PC-9 (cell line): ENCODE measurements at regions not wholly inside any gene's neighbourhood (a gene's known extent, or its start where the extent isn't known, plus 50 kb on each side); places are given as distances from the start of the nearest gene placed in this dataset.

Experiments
- BruUV-seq: library from RNA; stranded (reverse); fragments of 400-500 nt; replicated peaks from 2 replicates; lab custom pipeline; 2021; lab: Mats Ljungman, UMichigan
- CTCF ChIA-PET: fragments of 300-600 bp; sonication (Branson Sonifier 250); formaldehyde crosslinking; loops from one replicate; lab custom pipeline; 2022; ENCODE audit warnings: antibody characterized with exemption; lab: Charles Lee
- POLR2A ChIA-PET: fragments of 300-600 bp; sonication (Branson Sonifier 250); formaldehyde crosslinking; loops from one replicate; lab custom pipeline; 2022; ENCODE audit warnings: antibody characterized with exemption; ENCODE audit not compliant: unreplicated experiment; lab: Charles Lee
- DNase-seq, 2 experiments: peaks; one replicate each; pipeline versions ENCODE4 v3.0.0 to v3.0.0-alpha.2; 2015 to 2022; ENCODE audit warnings: mixed read lengths in 1 of 2
- H2AFZ ChIP-seq: fragments of 200-600 bp; sonication (generic); 2 replicates; pipeline ENCODE4 v1.8.1; 2017; ENCODE audit warnings: antibody characterized with exemption
- H3F3A ChIP-seq: fragments of 200-600 bp; sonication (generic); 2 replicates; pipeline ENCODE4 v1.8.1; 2017; ENCODE audit warnings: antibody characterized with exemption, mild to moderate bottlenecking, low read depth; ENCODE audit not compliant: insufficient read depth
- H3K27ac ChIP-seq: fragments of 200-600 bp; sonication (generic); 2 replicates; pipeline ENCODE4 v1.6.1; 2016; ENCODE audit warnings: mixed run types
- H3K27me3 ChIP-seq: fragments of 200-600 bp; sonication (generic); 2 replicates; pipeline ENCODE4 v1.6.1; 2016; ENCODE audit warnings: low read depth, mixed run types; ENCODE audit not compliant: insufficient read depth
- H3K36me3 ChIP-seq: fragments of 200-600 bp; sonication (generic); 2 replicates; pipeline ENCODE4 v1.6.1; 2016; ENCODE audit warnings: low read depth, mixed run types
- H3K4me1 ChIP-seq: fragments of 200-600 bp; sonication (generic); replicated peaks from 2 replicates; pipeline ENCODE4 v1.6.1; 2016; ENCODE audit warnings: mixed run types; ENCODE audit not compliant: insufficient read depth
- H3K4me2 ChIP-seq: fragments of 200-600 bp; sonication (generic); 2 replicates; pipeline ENCODE4 v1.6.1; 2017; ENCODE audit warnings: mixed run types
- H3K4me3 ChIP-seq: fragments of 200-600 bp; sonication (generic); 2 replicates; pipeline ENCODE4 v1.6.1; 2016; ENCODE audit warnings: mixed run types
- H3K79me2 ChIP-seq: fragments of 200-600 bp; sonication (generic); 2 replicates; pipeline ENCODE4 v1.6.1; 2017; ENCODE audit warnings: low read depth, mixed run types
- H3K9me2 ChIP-seq: fragments of 200-600 bp; sonication (generic); 2 replicates; pipeline ENCODE4 v1.8.1; 2017; ENCODE audit warnings: mild to moderate bottlenecking; ENCODE audit not compliant: insufficient read depth
- H3K9me3 ChIP-seq: fragments of 200-600 bp; sonication (generic); 2 replicates; pipeline ENCODE4 v1.8.1; 2016; ENCODE audit warnings: low read depth; ENCODE audit not compliant: insufficient read depth
- H4K20me1 ChIP-seq: fragments of 200-600 bp; sonication (generic); 2 replicates; pipeline ENCODE4 v1.8.1; 2017; ENCODE audit not compliant: insufficient read depth
- EZH2 ChIP-seq: fragments of 200-600 bp; sonication (generic); IDR thresholded peaks from 2 replicates; pipeline ENCODE4 v1.8.0; 2017; ENCODE audit warnings: antibody characterized with exemption, low read depth
- intact Hi-C: fragments of 100-400 bp; cut with micrococcal nuclease; formaldehyde crosslinking; loops from one replicate; pipeline ENCODE4 v1.10.0; 2022; ENCODE audit not compliant: unreplicated experiment
- TF ChIP-seq, protein P1 (sequence below): fragments of 200-600 bp; sonication (generic); conservative IDR thresholded peaks from 2 replicates; pipeline ENCODE4 v1.6.1; 2017; ENCODE audit warnings: mixed run types, antibody characterized with exemption, mild to moderate bottlenecking, moderate library complexity

DNA sequence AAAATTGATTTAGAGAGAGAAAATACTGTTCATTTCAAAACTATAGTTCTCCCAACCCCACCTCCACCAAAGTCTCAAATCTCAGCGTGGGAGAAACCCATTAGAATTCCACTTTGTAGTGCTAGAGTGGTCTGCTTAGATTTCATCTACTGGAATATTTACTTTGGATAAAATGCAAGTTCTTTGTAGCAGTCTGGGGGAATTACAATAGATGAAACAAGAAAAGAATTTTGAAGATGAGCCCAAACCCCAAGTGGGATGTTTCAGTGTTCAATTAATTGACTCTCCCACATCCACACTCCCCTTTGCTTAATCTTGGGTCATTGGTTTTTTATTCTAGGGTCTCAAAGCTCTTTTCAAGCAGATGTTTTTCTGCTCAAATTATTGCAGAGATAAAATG lies 97.8 kb downstream of the RPL22L1 start:
- Histone ChIP-seq H3K4me1 (no peaks in the 10 kb centered on the region), H3K9me3 (no peaks in the 10 kb centered on the region), H3K4me3 (no peak overlapping the region), H3K36me3 (no peaks in the 10 kb centered on the region), H3K9me2 (no peaks in the 10 kb centered on the region), H3K4me2 (no peak overlapping the region), H3K79me2 (no peaks in the 10 kb centered on the region), H3K27me3 (no peaks in the 10 kb centered on the region), H2AFZ (no peak overlapping the region), H4K20me1 (no peaks in the 10 kb centered on the region), H3F3A (no peaks in the 10 kb centered on the region), H3K27ac (no peak overlapping the region)
- intact Hi-C loops: no loop called here
- no TSS peak for BruUV-seq
- DNase-seq: no peak
- CTCF ChIA-PET: no interaction called here
- TF ChIP-seq, protein P1, sequence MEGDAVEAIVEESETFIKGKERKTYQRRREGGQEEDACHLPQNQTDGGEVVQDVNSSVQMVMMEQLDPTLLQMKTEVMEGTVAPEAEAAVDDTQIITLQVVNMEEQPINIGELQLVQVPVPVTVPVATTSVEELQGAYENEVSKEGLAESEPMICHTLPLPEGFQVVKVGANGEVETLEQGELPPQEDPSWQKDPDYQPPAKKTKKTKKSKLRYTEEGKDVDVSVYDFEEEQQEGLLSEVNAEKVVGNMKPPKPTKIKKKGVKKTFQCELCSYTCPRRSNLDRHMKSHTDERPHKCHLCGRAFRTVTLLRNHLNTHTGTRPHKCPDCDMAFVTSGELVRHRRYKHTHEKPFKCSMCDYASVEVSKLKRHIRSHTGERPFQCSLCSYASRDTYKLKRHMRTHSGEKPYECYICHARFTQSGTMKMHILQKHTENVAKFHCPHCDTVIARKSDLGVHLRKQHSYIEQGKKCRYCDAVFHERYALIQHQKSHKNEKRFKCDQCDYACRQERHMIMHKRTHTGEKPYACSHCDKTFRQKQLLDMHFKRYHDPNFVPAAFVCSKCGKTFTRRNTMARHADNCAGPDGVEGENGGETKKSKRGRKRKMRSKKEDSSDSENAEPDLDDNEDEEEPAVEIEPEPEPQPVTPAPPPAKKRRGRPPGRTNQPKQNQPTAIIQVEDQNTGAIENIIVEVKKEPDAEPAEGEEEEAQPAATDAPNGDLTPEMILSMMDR: no peak
- no peak for TF ChIP-seq EZH2
- POLR2A ChIA-PET: no interaction called here

DNA sequence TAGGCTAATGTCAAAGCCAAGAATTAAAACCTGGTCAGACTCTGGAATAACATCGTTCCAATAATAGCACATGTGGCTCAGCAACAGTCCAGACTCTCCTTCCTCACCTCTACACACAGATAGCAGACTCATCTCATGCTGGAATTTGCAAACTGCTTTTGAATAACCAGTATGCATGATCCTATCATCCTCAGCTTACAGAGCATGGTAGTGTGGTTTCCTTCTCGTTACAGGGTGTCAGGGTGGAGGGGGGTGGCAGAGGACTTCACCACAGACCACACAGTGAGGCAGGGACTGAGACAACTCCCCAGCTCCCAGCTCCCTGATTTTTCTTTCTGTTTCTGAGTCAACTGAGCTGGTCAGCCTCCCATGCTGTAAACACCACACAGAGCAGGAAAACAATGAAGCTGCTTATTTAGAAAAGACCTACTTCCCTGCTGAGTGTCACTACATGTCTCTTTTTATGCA lies 101.6 kb downstream of the RPL22L1 start:
- Histone ChIP-seq H3K4me2 (no peak overlapping the region), H2AFZ (no peak overlapping the region), H3K9me2 (no peaks in the 10 kb centered on the region), H3K4me1 (no peaks in the 10 kb centered on the region), H3K27me3 (no peaks in the 10 kb centered on the region), H3K4me3 (no peak overlapping the region), H3K27ac (no peak overlapping the region), H3K79me2 (no peaks in the 10 kb centered on the region), H3K9me3 (no peaks in the 10 kb centered on the region), H3K36me3 (no peaks in the 10 kb centered on the region), H4K20me1 (no peaks in the 10 kb centered on the region), H3F3A (no peaks in the 10 kb centered on the region)
- BruUV-seq: no TSS peak
- TF ChIP-seq EZH2: no peak
- TF ChIP-seq, protein P1: no peak
- POLR2A ChIA-PET: interaction anchor here (0.6 to 0.7 kb wide), 2 partner anchors 13 to 34 kb away, joined by 3 to 4 read pairs; no protein-coding TSS in a partner anchor
- no peak for DNase-seq
- CTCF ChIA-PET: no interaction called here
- intact Hi-C loops: no loop called here

DNA sequence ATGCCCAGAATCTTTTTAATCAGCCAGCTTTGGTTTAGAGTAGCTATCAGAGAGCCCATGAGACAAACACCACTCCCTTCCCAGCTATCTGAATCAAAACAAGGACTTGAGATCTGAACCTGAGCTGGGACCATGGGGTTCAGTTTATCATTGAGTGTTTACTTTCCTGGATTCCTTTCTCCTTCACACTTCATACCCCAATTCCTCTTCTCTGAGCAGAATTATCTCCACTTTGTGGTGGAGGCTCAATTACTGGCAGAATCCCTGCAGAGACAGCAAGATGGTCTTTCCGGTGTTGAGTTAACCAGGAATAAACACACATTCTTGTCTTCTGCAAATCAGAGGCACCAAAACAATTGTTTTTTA lies 102.4 kb downstream of the RPL22L1 start:
- no peak overlapping the region for H3K4me3 ChIP-seq
- intact Hi-C loops: no loop called here
- no peaks in the 10 kb centered on the region for H3K79me2 ChIP-seq
- no peaks in the 10 kb centered on the region for H3K9me3 ChIP-seq
- H3K27me3 ChIP-seq: no peaks in the 10 kb centered on the region
- no peak for DNase-seq
- H3F3A ChIP-seq: no peaks in the 10 kb centered on the region
- no peak overlapping the region for H3K27ac ChIP-seq
- ChIA-PET CTCF (no interaction called here), POLR2A (no interaction called here)
- H3K4me1 ChIP-seq: no peaks in the 10 kb centered on the region
- no peaks in the 10 kb centered on the region for H3K9me2 ChIP-seq
- H4K20me1 ChIP-seq: no peaks in the 10 kb centered on the region
- no peaks in the 10 kb centered on the region for H3K36me3 ChIP-seq
- BruUV-seq: no TSS peak
- H2AFZ ChIP-seq: no peak overlapping the region
- H3K4me2 ChIP-seq: no peak overlapping the region
- TF ChIP-seq, protein P1: no peak
- TF ChIP-seq EZH2: no peak
